ENCODE measurements at regions not wholly inside any gene's neighbourhood (a gene's known extent, or its start where the extent isn't known, plus 50 kb on each side); places are given as distances from the start of the nearest gene placed in this dataset.
A peak's percentile ranks its signal among the peaks of the same experiment; 100 is the strongest.

DNA sequence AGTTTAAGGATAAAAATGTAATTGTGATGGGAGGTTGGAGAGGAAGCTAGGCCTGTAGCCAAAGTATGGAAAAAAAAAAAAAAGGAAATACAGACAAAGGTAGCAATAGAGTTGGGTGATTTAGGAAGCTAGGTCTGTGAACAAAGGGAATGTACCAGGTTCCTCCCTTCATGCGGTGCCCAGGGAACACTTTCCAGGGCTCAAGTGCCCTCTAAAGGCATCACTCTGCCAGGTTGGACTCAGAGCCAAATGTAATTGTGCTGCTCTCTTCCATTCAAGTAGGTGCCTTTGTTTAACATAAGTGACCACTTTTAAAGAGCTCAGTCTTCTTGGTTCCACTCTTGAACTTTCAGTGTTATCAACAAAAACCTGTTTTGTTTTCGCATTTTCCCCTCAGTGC is 159.7 kb upstream of the AHI1 start:
- Histone ChIP-seq H3K4me3 (ENCODE audit: low read length) (no peak overlapping the region), H3K9ac (ENCODE audit: low read length) (no peak overlapping the region), H3K4me2 (ENCODE audit: low read length) (no peak overlapping the region; the same call in 1 of the 2 replicates), H3K79me2 (ENCODE audit: low read length) (no peaks in the 10 kb centered on the region), H3K36me3 (replicated peaks; ENCODE audit: low read depth, low read length) (no peaks in the 10 kb centered on the region), H4K20me1 (ENCODE audit: insufficient read depth, low read length) (no peaks in the 10 kb centered on the region), H2AFZ (ENCODE audit: low read depth, low read length) (no peak overlapping the region), H3K9me3 (ENCODE audit: insufficient read depth, low read length) (0 out of 2 replicates have a peak, but pooled peaks cover 5% of the 10 kb centered on the region), H3K27ac (ENCODE audit: low read length) (no peak overlapping the region), H3K27me3 (ENCODE audit: low read depth, low read length) (no peaks in the 10 kb centered on the region), H3K4me1 (ENCODE audit: low read length) (peaks cover 22% of the 10 kb centered on the region)
- TF ChIP-seq, protein P1, sequence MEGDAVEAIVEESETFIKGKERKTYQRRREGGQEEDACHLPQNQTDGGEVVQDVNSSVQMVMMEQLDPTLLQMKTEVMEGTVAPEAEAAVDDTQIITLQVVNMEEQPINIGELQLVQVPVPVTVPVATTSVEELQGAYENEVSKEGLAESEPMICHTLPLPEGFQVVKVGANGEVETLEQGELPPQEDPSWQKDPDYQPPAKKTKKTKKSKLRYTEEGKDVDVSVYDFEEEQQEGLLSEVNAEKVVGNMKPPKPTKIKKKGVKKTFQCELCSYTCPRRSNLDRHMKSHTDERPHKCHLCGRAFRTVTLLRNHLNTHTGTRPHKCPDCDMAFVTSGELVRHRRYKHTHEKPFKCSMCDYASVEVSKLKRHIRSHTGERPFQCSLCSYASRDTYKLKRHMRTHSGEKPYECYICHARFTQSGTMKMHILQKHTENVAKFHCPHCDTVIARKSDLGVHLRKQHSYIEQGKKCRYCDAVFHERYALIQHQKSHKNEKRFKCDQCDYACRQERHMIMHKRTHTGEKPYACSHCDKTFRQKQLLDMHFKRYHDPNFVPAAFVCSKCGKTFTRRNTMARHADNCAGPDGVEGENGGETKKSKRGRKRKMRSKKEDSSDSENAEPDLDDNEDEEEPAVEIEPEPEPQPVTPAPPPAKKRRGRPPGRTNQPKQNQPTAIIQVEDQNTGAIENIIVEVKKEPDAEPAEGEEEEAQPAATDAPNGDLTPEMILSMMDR (IDR thresholded peaks at IDR 0.05; ENCODE audit: low read depth, low read length), result 0 out of 2 replicates have a peak, but pooled peaks have one; percentile 7
- no peak for TF ChIP-seq EZH2phosphoT487 (IDR thresholded peaks at IDR 0.05; ENCODE audit: low read depth)

DNA sequence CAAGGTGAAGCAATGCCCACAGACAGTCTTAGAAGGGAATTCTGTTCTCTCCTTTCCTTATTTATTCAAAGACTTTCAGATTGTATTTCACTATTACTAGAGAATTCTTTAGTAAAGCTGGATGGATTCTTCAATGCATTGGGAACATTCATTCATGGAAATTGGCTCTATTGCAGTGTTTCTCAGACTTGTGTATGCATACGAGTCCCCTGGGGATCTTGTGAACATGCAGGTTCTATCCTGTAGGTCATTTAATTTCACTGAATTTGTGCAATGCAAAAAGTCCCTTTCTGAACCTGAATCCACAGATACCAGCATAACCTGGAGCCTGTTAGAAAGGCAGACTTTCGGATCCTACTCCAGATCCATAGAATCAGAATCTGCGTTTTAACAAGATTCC is 160.9 kb upstream of the AHI1 start:
- no peaks in the 10 kb centered on the region for H3K36me3 ChIP-seq (replicated peaks; ENCODE audit: low read depth, low read length)
- H3K4me2 ChIP-seq (ENCODE audit: low read length), result peak overlapping the region; percentile 48
- no peaks in the 10 kb centered on the region for H3K79me2 ChIP-seq (ENCODE audit: low read length)
- no peak overlapping the region for H3K27ac ChIP-seq (ENCODE audit: low read length)
- H4K20me1 ChIP-seq (ENCODE audit: insufficient read depth, low read length), result no peaks in the 10 kb centered on the region
- H3K4me1 ChIP-seq (ENCODE audit: low read length), result peaks cover 16% of the 10 kb centered on the region
- no peak overlapping the region for H3K4me3 ChIP-seq (ENCODE audit: low read length)
- 0 out of 2 replicates have a peak, but pooled peaks cover 5% of the 10 kb centered on the region for H3K9me3 ChIP-seq (ENCODE audit: insufficient read depth, low read length)
- no peaks in the 10 kb centered on the region for H3K27me3 ChIP-seq (ENCODE audit: low read depth, low read length)
- TF ChIP-seq, protein P1 (IDR thresholded peaks at IDR 0.05; ENCODE audit: low read depth, low read length), result no peak
- TF ChIP-seq EZH2phosphoT487 (IDR thresholded peaks at IDR 0.05; ENCODE audit: low read depth), result no peak
- no peak overlapping the region for H3K9ac ChIP-seq (ENCODE audit: low read length)
- H2AFZ ChIP-seq (ENCODE audit: low read depth, low read length), result peak overlapping the region; percentile 8; the same call in 1 of the 2 replicates

DNA sequence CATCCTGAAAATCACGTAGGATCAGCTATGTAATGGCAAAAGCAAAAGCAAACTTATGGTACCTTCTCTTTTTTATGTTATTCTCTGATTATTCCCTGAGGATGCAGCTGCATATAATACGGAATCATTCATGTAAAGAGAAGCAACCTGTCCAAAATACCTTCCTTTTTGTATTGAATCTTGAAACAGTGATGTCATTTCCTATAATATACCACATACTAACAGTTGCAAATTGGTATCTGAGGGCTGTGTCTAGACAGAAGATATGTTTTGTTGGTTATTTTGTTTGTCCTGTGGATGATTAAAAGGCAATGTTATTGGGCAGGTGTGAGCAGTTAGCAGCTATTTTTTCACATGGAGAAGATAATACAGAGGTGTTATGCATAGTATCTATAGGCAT is 161.4 kb upstream of the AHI1 start:
- Histone ChIP-seq H3K36me3 (replicated peaks; ENCODE audit: low read depth, low read length) (no peaks in the 10 kb centered on the region), H3K9ac (ENCODE audit: low read length) (no peak overlapping the region), H3K27ac (ENCODE audit: low read length) (no peak overlapping the region), H3K79me2 (ENCODE audit: low read length) (no peaks in the 10 kb centered on the region), H3K4me2 (ENCODE audit: low read length) (no peak overlapping the region), H3K27me3 (ENCODE audit: low read depth, low read length) (no peaks in the 10 kb centered on the region), H3K4me1 (ENCODE audit: low read length) (peaks cover 16% of the 10 kb centered on the region), H3K9me3 (ENCODE audit: insufficient read depth, low read length) (0 out of 2 replicates have a peak, but pooled peaks cover 3% of the 10 kb centered on the region), H4K20me1 (ENCODE audit: insufficient read depth, low read length) (no peaks in the 10 kb centered on the region), H3K4me3 (ENCODE audit: low read length) (no peak overlapping the region), H2AFZ (ENCODE audit: low read depth, low read length) (no peak overlapping the region)
- TF ChIP-seq, protein P1 (IDR thresholded peaks at IDR 0.05; ENCODE audit: low read depth, low read length), result no peak
- no peak for TF ChIP-seq EZH2phosphoT487 (IDR thresholded peaks at IDR 0.05; ENCODE audit: low read depth)

DNA sequence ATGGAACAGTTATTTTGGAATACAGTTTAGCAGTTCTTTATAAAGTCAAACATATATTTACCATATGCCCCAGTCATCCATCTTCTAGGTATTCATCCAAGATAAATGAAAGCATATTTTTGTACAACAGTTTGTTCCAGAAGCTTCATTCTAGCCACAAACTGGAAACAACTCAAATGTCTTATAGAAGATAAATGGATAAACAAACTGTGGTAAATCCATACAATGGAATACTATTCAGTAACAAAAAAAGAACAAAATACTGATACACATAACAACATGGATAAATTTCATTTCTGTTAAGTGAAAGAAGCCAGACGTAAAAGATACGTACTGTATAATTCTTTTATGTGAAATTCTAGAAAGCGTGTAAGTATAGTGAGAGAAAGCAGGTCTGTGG is 167.0 kb upstream of the AHI1 start:
- Histone ChIP-seq H4K20me1 (ENCODE audit: insufficient read depth, low read length) (no peaks in the 10 kb centered on the region), H3K27ac (ENCODE audit: low read length) (no peak overlapping the region), H3K9ac (ENCODE audit: low read length) (no peak overlapping the region), H3K4me1 (ENCODE audit: low read length) (no peaks in the 10 kb centered on the region), H3K27me3 (ENCODE audit: low read depth, low read length) (no peaks in the 10 kb centered on the region), H3K4me2 (ENCODE audit: low read length) (no peak overlapping the region), H3K79me2 (ENCODE audit: low read length) (no peaks in the 10 kb centered on the region), H3K4me3 (ENCODE audit: low read length) (no peak overlapping the region), H3K36me3 (replicated peaks; ENCODE audit: low read depth, low read length) (no peaks in the 10 kb centered on the region), H2AFZ (ENCODE audit: low read depth, low read length) (no peak overlapping the region), H3K9me3 (ENCODE audit: insufficient read depth, low read length) (no peaks in the 10 kb centered on the region)
- no peak for TF ChIP-seq EZH2phosphoT487 (IDR thresholded peaks at IDR 0.05; ENCODE audit: low read depth)
- TF ChIP-seq, protein P1 (IDR thresholded peaks at IDR 0.05; ENCODE audit: low read depth, low read length), result no peak
